IPS-NIHi7 (cell line): ENCODE measurements at regions not wholly inside any gene's neighbourhood (a gene's known extent, or its start where the extent isn't known, plus 50 kb on each side); places are given as distances from the start of the nearest gene placed in this dataset.
"Not testable (repeated sequence)": the region's sequence is repeated elsewhere in the genome, so short reads cannot be mapped to it uniquely, and the experiment has no call there.

ENCODE experiments used
- DNase-seq: peaks from one replicate; pipeline ENCODE4 v3.0.0; 2012; ENCODE audit warnings: mixed read lengths; ENCODE audit errors: extremely low spot score

- DNase-seq = not testable (repeated sequence)
These were observed 429.5 kb downstream of the RWDD3 start for GRCh38 chr1:95663530-95663929.

DNA sequence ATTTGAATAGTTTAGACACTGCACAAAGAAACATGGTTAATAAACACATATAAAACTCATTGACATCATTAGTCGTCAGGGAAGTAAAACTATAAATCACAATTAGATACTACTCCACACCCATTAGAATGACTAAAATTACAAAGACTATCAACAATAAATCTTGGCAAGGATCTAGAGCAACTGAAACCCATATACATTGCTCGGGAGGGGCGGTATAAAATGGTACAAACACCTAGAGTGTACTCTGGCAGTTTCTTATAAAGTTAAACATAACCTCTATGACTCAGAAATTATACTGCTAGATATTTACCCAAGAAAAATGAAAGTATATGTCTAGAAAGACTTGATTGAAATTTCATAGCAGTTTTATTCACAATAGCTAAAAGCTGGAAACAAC, 434.2 kb downstream of the RWDD3 start:
- no peak for DNase-seq

- DNase-seq = not testable (repeated sequence)
These were observed 435.6 kb downstream of the RWDD3 start for GRCh38 chr1:95669638-95670037.

DNA sequence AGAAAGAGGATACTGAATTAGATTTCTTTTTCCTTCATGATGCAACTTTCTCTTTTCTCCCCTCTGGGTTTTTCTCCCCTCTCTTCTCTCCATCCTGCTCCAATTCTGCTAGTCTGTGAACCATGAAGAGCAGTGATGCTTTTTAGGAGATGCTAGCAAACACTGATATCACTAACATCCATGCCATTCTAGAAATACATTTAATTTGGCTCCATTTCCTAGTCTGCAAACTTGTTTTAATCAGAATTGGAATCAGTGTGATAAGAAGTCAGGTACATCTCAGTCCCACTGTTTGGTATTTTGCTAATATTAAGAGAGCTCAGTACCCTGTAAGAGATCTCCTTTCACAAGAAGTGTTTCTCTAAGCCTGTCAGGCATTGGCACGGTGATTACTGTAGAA, 437.1 kb downstream of the RWDD3 start:
- no peak for DNase-seq

- DNase-seq = no peak
These were observed 445.3 kb downstream of the RWDD3 start for GRCh38 chr1:95679262-95679661.

DNA sequence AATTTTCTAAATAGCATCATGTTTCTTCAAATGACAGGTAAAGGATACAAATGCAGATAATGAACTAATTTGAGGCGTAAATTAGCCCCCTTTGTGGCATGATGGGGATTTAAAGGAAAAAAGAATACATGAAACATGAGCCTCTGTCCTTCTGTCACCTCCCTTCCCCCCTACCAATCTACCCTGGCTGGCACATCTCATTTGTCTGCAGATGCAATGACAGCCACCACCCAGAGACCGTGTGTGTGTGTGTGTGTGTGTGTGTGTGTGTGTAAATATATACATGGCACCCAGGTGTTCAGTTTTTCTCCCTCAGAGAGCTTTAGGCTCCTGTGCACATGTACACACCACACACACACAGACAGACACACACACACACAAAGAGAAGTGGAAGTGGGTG, 451.1 kb downstream of the RWDD3 start:
- no peak for DNase-seq

GRCh38 chr1:95686217-95686616, 452.2 kb downstream of the RWDD3 start:
- DNase-seq = no peak

GRCh38 chr1:95699149-95699953, 465.3 kb downstream of the RWDD3 start:
- DNase-seq = no peak

DNA sequence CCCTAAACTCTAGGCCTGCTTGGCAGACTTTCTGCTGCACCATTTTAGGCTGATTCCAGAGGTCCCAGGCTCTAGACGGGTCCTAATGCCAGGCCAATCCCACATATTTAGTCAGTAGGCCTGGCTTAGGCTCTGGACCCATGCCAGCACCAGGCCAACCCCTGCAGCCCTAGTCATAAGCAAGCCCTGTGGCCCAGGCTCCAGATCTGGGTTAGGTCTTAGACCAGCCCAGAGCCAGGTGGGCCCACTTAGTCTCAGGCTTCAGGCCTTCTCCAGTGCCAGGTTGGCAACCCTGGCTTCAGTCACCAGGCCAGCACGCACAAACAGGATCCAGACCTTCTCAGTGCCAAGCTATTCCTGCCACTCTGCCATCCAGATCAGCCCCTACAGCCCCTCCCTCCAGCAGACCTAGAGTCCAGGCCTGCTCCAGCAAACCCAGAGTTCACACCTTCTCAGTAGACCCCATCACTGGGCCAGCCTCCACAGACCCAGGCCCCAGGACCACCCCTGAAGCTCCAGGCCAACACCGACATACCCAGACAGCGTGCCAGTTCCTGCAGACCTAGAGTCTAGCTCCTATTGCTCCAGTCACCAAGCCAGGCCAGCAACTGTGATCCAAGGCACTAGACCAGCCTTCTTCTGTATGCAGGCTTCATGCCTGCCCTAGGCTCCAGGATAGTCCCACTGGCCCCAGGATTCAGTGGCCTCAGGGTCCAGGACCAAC, 467.6 kb downstream of the RWDD3 start:
- DNase-seq = no peak

- no peak for DNase-seq
These were observed 469.0 kb downstream of the RWDD3 start for GRCh38 chr1:95703046-95703445.

GRCh38 chr1:95716097-95716496, 482.1 kb downstream of the RWDD3 start:
- DNase-seq = no peak

DNA sequence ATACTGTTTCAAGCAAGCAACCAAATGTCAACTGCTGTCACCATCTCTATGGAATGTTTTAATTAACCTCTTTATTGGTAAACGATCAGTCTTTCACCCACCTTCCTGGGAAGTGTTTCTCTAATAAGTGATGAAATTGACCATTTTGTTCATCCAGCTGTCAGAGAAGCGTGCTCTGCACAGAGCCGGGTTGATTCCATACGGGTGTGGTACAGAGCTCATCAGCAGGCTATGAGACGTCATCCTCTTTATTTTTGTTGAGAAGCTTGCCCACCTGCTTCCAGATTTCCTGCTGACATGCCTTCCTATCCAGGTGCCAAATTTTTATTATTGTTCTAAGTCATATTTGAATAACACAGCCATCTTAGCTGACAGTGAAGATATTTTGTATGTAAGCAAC, 482.5 kb downstream of the RWDD3 start:
- no peak for DNase-seq

DNA sequence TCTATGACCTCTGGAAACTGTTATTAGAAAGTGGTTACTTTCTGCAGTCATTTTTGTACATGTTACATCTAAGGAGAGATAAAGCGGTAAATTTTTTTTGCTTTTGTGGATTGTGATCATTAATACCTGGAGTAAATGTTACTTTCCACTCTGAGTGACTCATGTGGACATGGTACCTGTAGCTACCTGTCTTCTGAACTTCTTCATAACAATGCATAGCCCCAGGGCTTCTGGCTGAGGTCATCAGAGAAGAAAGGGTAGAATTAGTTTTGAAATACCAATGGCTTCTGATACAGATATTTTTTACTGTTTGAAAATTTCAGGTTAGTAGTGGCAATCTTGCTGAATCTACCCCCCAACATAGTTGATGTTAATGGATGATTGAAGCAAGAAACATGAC, 489.3 kb downstream of the RWDD3 start:
- DNase-seq = no peak

GRCh38 chr1:95728841-95729240, 494.8 kb downstream of the RWDD3 start:
- no peak for DNase-seq

DNA sequence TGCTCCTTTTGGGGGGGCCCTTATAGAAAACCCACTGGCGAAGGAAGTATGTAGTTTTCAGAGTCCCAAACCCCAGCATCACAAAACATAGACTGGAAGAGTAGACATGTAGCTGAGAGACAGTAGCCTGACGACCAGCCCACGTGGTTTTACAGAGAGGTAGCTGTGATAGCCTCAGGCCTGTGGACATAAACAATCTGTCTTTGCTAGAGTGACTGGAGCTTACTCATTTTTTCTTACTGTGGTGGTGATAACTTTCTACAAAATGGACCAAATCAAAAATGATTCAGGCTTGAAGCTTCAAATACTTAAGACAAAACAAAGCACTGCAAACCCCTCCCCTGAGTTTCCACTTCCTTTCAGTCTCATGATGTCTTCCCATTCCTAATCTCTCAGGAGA, 497.0 kb downstream of the RWDD3 start:
- no peak for DNase-seq

- no peak for DNase-seq
These were observed 497.5 kb downstream of the RWDD3 start for GRCh38 chr1:95731466-95731865.

GRCh38 chr1:95733031-95733430, 499.0 kb downstream of the RWDD3 start:
- DNase-seq = no peak

- no peak for DNase-seq
These were observed 499.7 kb downstream of the RWDD3 start for GRCh38 chr1:95733671-95734070.

DNA sequence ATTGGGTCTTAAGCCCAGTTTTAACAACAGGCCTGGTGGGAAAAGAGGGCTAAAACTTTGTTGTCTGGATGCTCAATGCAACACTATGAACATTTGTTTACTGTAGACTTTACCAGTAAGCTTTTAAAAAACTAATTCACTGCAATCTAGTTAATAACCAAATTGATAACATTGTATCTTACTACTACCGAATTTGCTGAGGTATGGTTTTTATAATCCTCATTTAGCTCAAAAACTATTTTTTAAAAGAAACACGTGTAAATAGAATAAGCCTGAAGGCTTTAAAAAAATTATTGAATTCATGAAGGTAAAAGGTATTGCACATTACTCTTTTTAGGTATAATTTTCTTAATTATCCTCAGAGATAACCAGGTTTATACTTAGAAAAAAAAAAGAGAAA, 500.6 kb downstream of the RWDD3 start:
- no peak for DNase-seq

DNA sequence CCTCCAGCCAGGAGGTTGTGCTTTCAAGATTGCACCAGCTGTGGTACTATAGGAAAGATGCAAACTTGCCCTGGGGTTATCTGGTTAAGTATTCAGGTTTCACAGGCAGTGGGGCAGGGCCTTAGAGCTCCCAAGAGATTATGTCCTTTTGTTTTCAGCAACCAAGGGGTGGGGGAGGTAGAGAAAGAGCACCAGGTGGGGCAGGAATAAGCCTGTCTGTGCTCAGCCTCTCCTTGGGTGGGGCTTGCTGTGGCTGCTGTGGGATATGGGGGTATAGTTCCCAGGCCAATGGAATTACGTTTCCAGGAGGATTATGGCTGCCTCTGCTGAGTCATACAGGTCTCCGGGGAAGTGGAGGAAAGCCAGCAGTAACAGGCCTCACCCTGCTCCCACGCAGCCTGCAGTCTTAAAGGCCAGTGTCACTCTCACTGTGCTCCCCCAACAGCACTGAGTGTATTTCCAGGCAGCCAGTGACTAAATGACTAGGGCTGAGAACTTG, 508.6 kb downstream of the RWDD3 start:
- DNase-seq = no peak

- no peak for DNase-seq
These were observed 510.7 kb downstream of the RWDD3 start for GRCh38 chr1:95744731-95745130.

GRCh38 chr1:95752515-95753381, 518.7 kb downstream of the RWDD3 start:
- DNase-seq = no peak
